Neural cell (in vitro differentiated cells): ENCODE measurements at regions not wholly inside any gene's neighbourhood (a gene's known extent, or its start where the extent isn't known, plus 50 kb on each side); places are given as distances from the start of the nearest gene placed in this dataset.

Experiments used
- H2AFZ ChIP-seq: fragments of 200-600, 300-800 bp; sonication (generic), shearing (Covaris generic); 2 replicates; pipeline ENCODE4 v1.6.0; 2014; ENCODE audit warnings: low read depth, mild to moderate bottlenecking, antibody characterized with exemption, low read length, moderate library complexity
- H3F3A ChIP-seq: fragments of 200-600 bp; shearing (Covaris generic); 2 replicates; pipeline ENCODE4 v1.6.1; 2016; ENCODE audit warnings: mild to moderate bottlenecking, moderate library complexity, mixed read lengths, antibody characterized with exemption, low read length; ENCODE audit not compliant: insufficient read depth, poor library complexity, severe bottlenecking
- H3K27ac ChIP-seq: fragments of 200-600, 300-800 bp; sonication (generic), shearing (Covaris generic); 2 replicates; pipeline ENCODE4 v1.5.1; 2014; ENCODE audit warnings: mild to moderate bottlenecking, low read length, moderate library complexity
- H3K27me3 ChIP-seq: fragments of 300-800, 200-600 bp; sonication (generic), shearing (Covaris generic); 2 replicates; pipeline ENCODE4 v1.6.0; 2014; ENCODE audit warnings: mild to moderate bottlenecking, low read depth, low read length, moderate library complexity; ENCODE audit not compliant: insufficient read depth
- H3K36me3 ChIP-seq: fragments of 300-800, 200-600 bp; sonication (generic), shearing (Covaris generic); 2 replicates; pipeline ENCODE4 v1.5.1; 2014; ENCODE audit warnings: mild to moderate bottlenecking, antibody characterized with exemption, low read length, moderate library complexity; ENCODE audit not compliant: insufficient read depth
- H3K4me2 ChIP-seq: fragments of 300-800, 200-600 bp; sonication (generic), shearing (Covaris generic); 2 replicates; pipeline ENCODE4 v1.6.0; 2014; ENCODE audit warnings: mild to moderate bottlenecking, low read length
- H3K4me3 ChIP-seq: fragments of 300-800, 200-600 bp; sonication (generic), shearing (Covaris generic); 2 replicates; pipeline ENCODE4 v1.5.1; 2014; ENCODE audit warnings: mild to moderate bottlenecking, low read length, moderate library complexity
- H3K79me2 ChIP-seq: fragments of 200-600 bp; shearing (Covaris generic); replicated peaks from 2 replicates; pipeline ENCODE4 v1.6.0; 2014; ENCODE audit warnings: mild to moderate bottlenecking, low read length, moderate library complexity; ENCODE audit not compliant: insufficient read depth
- H3K9ac ChIP-seq: fragments of 300-800, 200-600 bp; sonication (generic), shearing (Covaris generic); 2 replicates; pipeline ENCODE4 v1.6.1; 2016; ENCODE audit warnings: mild to moderate bottlenecking, low read length, mixed read lengths
- H3K9me2 ChIP-seq: fragments of 200-600 bp; shearing (Covaris generic); 2 replicates; pipeline ENCODE4 v1.6.1; 2016; ENCODE audit warnings: mild to moderate bottlenecking, low read length, mixed read lengths; ENCODE audit not compliant: insufficient read depth
- H3K9me3 ChIP-seq: fragments of 200-600, 300-800 bp; sonication (generic), shearing (Covaris generic); 2 replicates; pipeline ENCODE4 v1.6.1; 2016; ENCODE audit warnings: mild to moderate bottlenecking, mixed run types, low read length, moderate library complexity, mixed read lengths
- H4K20me1 ChIP-seq: fragments of 200-600 bp; shearing (Covaris generic); 2 replicates; pipeline ENCODE4 v1.6.1; 2016; ENCODE audit warnings: mild to moderate bottlenecking, mixed run types; ENCODE audit not compliant: insufficient read depth
- CTCF ChIP-seq: fragments of 450-650 bp; IDR thresholded peaks from 2 replicates; pipeline ENCODE4 v1.5.1; 2014; ENCODE audit warnings: antibody characterized with exemption, mild to moderate bottlenecking, moderate library complexity; ENCODE audit not compliant: poor library complexity, severe bottlenecking
- EP300 ChIP-seq: fragments of 450-650 bp; conservative IDR thresholded peaks from 2 replicates; pipeline ENCODE4 v1.6.1; 2014; ENCODE audit warnings: antibody characterized with exemption, mild to moderate bottlenecking, moderate library complexity; ENCODE audit not compliant: poor library complexity, severe bottlenecking
- EZH2 ChIP-seq: fragments of 200-600, 300-800 bp; shearing (Covaris generic), sonication (generic); IDR thresholded peaks from 2 replicates; pipeline ENCODE4 v1.6.1; 2014; ENCODE audit warnings: antibody characterized with exemption, low read length, borderline replicate concordance, mild to moderate bottlenecking; ENCODE audit not compliant: insufficient read depth, poor library complexity, severe bottlenecking
- MXI1 ChIP-seq: fragments of 450-650 bp; conservative IDR thresholded peaks from 2 replicates; pipeline ENCODE4 v1.6.1; 2014; ENCODE audit warnings: antibody characterized with exemption, mild to moderate bottlenecking; ENCODE audit not compliant: poor library complexity, severe bottlenecking
- POLR2AphosphoS5 ChIP-seq: IDR thresholded peaks from 2 replicates; pipeline ENCODE4 v1.6.1; 2012
- RAD21 ChIP-seq: fragments of 450-650 bp; conservative IDR thresholded peaks from 2 replicates; pipeline ENCODE4 v1.6.1; 2014; ENCODE audit warnings: antibody characterized with exemption, mild to moderate bottlenecking, moderate library complexity
- REST ChIP-seq: IDR thresholded peaks from 2 replicates; pipeline ENCODE4 v1.6.1; 2012; ENCODE audit warnings: borderline replicate concordance
- SMC3 ChIP-seq: fragments of 450-650 bp; conservative IDR thresholded peaks from 2 replicates; pipeline ENCODE4 v1.6.1; 2014; ENCODE audit warnings: antibody characterized with exemption, mild to moderate bottlenecking, moderate library complexity; ENCODE audit not compliant: poor library complexity
- TAF1 ChIP-seq: IDR thresholded peaks from 2 replicates; pipeline ENCODE4 v1.6.1; 2012; ENCODE audit warnings: low read depth

- Histone ChIP-seq H3F3A (no peaks in the 10 kb centered on the region), H4K20me1 (no peaks in the 10 kb centered on the region), H3K9ac (no peak overlapping the region), H3K36me3 (no peaks in the 10 kb centered on the region), H3K9me2 (no peaks in the 10 kb centered on the region), H3K79me2 (no peaks in the 10 kb centered on the region), H2AFZ (no peak overlapping the region), H3K9me3 (no peaks in the 10 kb centered on the region), H3K27ac (no peak overlapping the region), H3K27me3 (no peaks in the 10 kb centered on the region), H3K4me2 (no peak overlapping the region), H3K4me3 (no peak overlapping the region)
- TF ChIP-seq RAD21 (no peak), REST (peak; percentile 54), EZH2 (no peak)
Measured at GRCh38 chr18:43180814-43181213, 65.3 kb upstream of the RIT2 start.

GRCh38 chr18:43175257-43175656 is 59.8 kb upstream of the RIT2 start:
- H3K79me2 ChIP-seq: no peaks in the 10 kb centered on the region
- H3K27ac ChIP-seq: no peak overlapping the region
- no peaks in the 10 kb centered on the region for H3K36me3 ChIP-seq
- H3F3A ChIP-seq: no peaks in the 10 kb centered on the region
- no peaks in the 10 kb centered on the region for H3K9me3 ChIP-seq
- TF ChIP-seq EZH2: no peak
- no peak for TF ChIP-seq EP300
- no peak overlapping the region for H2AFZ ChIP-seq
- no peak overlapping the region for H3K4me2 ChIP-seq
- no peaks in the 10 kb centered on the region for H4K20me1 ChIP-seq
- H3K9me2 ChIP-seq: no peaks in the 10 kb centered on the region
- no peak overlapping the region for H3K4me3 ChIP-seq
- no peaks in the 10 kb centered on the region for H3K27me3 ChIP-seq
- H3K9ac ChIP-seq: no peak overlapping the region

- H3K4me2 ChIP-seq: no peak overlapping the region
- H3K9me3 ChIP-seq: no peaks in the 10 kb centered on the region
- TF ChIP-seq CTCF (no peak), POLR2AphosphoS5 (no peak), EZH2 (no peak), MXI1 (no peak), RAD21 (no peak), TAF1 (no peak), EP300 (no peak), SMC3 (no peak), REST (no peak)
- H3K9ac ChIP-seq: no peak overlapping the region
- no peaks in the 10 kb centered on the region for H3K27me3 ChIP-seq
- no peak overlapping the region for H2AFZ ChIP-seq
- no peaks in the 10 kb centered on the region for H4K20me1 ChIP-seq
- no peaks in the 10 kb centered on the region for H3F3A ChIP-seq
- H3K4me3 ChIP-seq: no peak overlapping the region
- no peaks in the 10 kb centered on the region for H3K36me3 ChIP-seq
- no peak overlapping the region for H3K27ac ChIP-seq
- H3K79me2 ChIP-seq: no peaks in the 10 kb centered on the region
- no peaks in the 10 kb centered on the region for H3K9me2 ChIP-seq
Measured at GRCh38 chr18:43170586-43170985, 55.1 kb upstream of the RIT2 start.
